ENCODE measurements at regions not wholly inside any gene's neighbourhood (a gene's known extent, or its start where the extent isn't known, plus 50 kb on each side); places are given as distances from the start of the nearest gene placed in this dataset.

DNA sequence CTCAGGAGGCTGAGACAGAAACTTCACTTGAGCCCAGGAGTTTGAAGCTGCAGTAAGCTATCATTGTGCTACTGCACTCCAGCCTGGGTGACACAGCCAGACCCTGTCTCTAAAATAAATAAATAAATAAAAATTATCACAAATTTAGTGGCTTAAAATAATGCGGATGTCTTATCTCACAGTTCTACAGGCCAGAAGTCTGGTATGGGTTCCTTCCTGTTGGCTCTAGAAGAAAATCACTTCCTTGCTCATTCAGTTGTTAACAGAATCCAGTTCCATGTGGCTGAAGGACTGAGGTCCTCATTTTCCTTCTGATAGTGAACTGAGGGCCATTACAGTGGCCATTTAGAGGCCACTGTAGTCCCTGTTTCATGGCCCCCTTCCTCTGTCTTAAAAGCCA lies 94.6 kb upstream of the S1PR1 start:
- TF ChIP-seq, protein P1, sequence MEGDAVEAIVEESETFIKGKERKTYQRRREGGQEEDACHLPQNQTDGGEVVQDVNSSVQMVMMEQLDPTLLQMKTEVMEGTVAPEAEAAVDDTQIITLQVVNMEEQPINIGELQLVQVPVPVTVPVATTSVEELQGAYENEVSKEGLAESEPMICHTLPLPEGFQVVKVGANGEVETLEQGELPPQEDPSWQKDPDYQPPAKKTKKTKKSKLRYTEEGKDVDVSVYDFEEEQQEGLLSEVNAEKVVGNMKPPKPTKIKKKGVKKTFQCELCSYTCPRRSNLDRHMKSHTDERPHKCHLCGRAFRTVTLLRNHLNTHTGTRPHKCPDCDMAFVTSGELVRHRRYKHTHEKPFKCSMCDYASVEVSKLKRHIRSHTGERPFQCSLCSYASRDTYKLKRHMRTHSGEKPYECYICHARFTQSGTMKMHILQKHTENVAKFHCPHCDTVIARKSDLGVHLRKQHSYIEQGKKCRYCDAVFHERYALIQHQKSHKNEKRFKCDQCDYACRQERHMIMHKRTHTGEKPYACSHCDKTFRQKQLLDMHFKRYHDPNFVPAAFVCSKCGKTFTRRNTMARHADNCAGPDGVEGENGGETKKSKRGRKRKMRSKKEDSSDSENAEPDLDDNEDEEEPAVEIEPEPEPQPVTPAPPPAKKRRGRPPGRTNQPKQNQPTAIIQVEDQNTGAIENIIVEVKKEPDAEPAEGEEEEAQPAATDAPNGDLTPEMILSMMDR (IDR thresholded peaks at IDR 0.05; ENCODE audit: control extremely low read depth, extremely low read depth) = no peak
- H3K27me3 ChIP-seq (ENCODE audit: control insufficient read depth in 3 of 3, insufficient read depth in 3 of 3, low read length in 2 of 3) = no peaks in the 10 kb centered on the region
- no peak overlapping the region for H3K9ac ChIP-seq (ENCODE audit: insufficient read depth in 1 of 2, low read length in 2 of 2)
- DNase-seq (no peak), ATAC-seq (ENCODE audit: insufficient read depth, low FRiP score) (no peak)
- WGBS, 2 donors = 68 to 71% methylated on average over 1 of the region's 1 CpG
- H3K36me3 ChIP-seq (ENCODE audit: control insufficient read depth in 4 of 4, insufficient read depth in 4 of 4, low read length in 4 of 4) = no peaks in the 10 kb centered on the region
- no peak overlapping the region for H3K4me3 ChIP-seq
- peaks cover 0 to 31% (median 11%) of the 10 kb centered on the region in 5 donors for H3K4me1 ChIP-seq (ENCODE audit: control insufficient read depth in 5 of 5, insufficient read depth in 5 of 5, low read length in 5 of 5)
- no peaks in the 10 kb centered on the region for H3K9me3 ChIP-seq (ENCODE audit: control insufficient read depth in 4 of 4, insufficient read depth in 3 of 4, low read length in 3 of 4)
- no peak overlapping the region for H3K27ac ChIP-seq (ENCODE audit: low read depth in 1 of 2, low read length in 1 of 2)

DNA sequence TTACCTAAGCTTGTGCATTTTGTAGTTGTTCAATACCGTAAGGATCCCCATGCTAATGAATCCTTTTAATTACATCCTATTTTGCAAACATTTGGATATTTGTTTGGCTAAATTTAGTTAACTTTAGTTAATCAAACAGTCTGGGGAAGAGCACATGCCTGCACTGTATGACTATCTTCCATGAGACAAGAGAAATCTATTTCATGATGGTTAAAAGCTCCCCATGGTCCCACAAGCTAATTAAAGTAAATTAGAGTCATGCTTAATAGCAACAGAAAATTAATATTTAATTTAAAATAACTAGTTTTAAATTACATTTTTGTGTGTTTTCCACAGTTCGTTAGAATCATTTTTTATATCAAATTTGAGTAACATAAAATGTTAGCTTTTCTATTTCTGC lies 95.4 kb upstream of the S1PR1 start:
- no peaks in the 10 kb centered on the region for H3K27me3 ChIP-seq (ENCODE audit: control insufficient read depth in 3 of 3, insufficient read depth in 3 of 3, low read length in 2 of 3)
- H3K27ac ChIP-seq (ENCODE audit: low read depth in 1 of 2, low read length in 1 of 2) = no peak overlapping the region
- TF ChIP-seq, protein P1 (IDR thresholded peaks at IDR 0.05; ENCODE audit: control extremely low read depth, extremely low read depth) = no peak
- no peak overlapping the region for H3K4me3 ChIP-seq
- H3K36me3 ChIP-seq (ENCODE audit: control insufficient read depth in 4 of 4, insufficient read depth in 4 of 4, low read length in 4 of 4) = no peaks in the 10 kb centered on the region
- H3K9me3 ChIP-seq (ENCODE audit: control insufficient read depth in 4 of 4, insufficient read depth in 3 of 4, low read length in 3 of 4) = no peaks in the 10 kb centered on the region
- H3K4me1 ChIP-seq (ENCODE audit: control insufficient read depth in 5 of 5, insufficient read depth in 5 of 5, low read length in 5 of 5) = peaks cover 0 to 39% (median 15%) of the 10 kb centered on the region in 5 donors
- DNase-seq = no peak
- 94 to 95% methylated on average over 2 of the region's 2 CpGs for WGBS, 2 donors
- H3K9ac ChIP-seq (ENCODE audit: insufficient read depth in 1 of 2, low read length in 2 of 2) = no peak overlapping the region
- no peak for ATAC-seq (ENCODE audit: insufficient read depth, low FRiP score)

DNA sequence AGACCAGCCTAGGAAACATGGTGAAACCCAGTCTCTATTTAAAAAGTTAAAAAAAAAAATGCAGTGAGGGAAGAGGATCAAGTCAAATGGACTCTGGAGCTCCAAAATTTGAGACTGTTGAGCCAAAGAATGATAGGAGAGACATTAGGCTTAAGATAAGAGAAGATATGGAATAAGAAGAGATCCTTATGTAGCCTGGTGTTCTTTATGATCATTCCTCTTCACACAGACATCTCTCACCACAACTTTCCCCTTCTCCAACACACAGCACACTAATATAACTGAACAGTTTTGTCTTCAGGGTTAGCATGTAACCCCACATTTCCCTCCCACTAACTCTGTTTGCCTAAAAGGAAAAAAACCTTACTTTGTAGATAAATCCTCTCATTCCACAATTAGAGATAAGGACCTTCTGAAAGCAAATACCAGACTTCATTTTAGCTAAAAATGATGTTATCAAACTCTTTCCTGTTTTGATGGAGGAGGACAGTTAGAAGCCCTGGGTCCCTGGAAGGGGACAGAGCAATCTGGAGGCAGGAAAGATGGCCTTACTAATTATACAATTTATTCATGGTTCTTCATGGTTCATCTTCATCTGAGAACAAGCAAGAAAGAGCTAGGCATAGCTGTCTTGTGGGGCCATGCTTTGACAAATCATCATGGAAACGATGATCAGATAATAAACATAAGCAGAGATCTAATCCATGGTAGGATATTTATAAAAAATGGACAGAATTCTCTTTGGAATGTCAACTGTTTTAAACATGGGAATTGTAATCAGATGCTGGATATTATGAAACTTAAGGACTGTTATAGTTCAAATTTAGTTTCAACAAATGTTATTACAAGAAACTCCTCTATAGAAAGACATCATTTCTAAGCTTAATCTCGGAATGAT lies 96.7 kb upstream of the S1PR1 start:
- TF ChIP-seq, protein P1 (IDR thresholded peaks at IDR 0.05; ENCODE audit: control extremely low read depth, extremely low read depth) = no peak
- no peak for ATAC-seq (ENCODE audit: insufficient read depth, low FRiP score)

More for the DNA sequence above, 96.7 kb upstream of the S1PR1 start:
- DNase-seq = no peak
- H3K27me3 ChIP-seq (ENCODE audit: control insufficient read depth in 3 of 3, insufficient read depth in 3 of 3, low read length in 2 of 3) = no peaks in the 10 kb centered on the region
- no peaks in the 10 kb centered on the region for H3K36me3 ChIP-seq (ENCODE audit: control insufficient read depth in 4 of 4, insufficient read depth in 4 of 4, low read length in 4 of 4)
- WGBS, 2 donors = 75% methylated on average over 2 of the region's 2 CpGs
- H3K4me3 ChIP-seq = no peak overlapping the region
- no peak overlapping the region for H3K9ac ChIP-seq (ENCODE audit: insufficient read depth in 1 of 2, low read length in 2 of 2)
- no peaks in the 10 kb centered on the region for H3K9me3 ChIP-seq (ENCODE audit: control insufficient read depth in 4 of 4, insufficient read depth in 3 of 4, low read length in 3 of 4)
- H3K27ac ChIP-seq (ENCODE audit: low read depth in 1 of 2, low read length in 1 of 2) = no peak overlapping the region
- peaks cover 0 to 49% (median 15%) of the 10 kb centered on the region in 5 donors for H3K4me1 ChIP-seq (ENCODE audit: control insufficient read depth in 5 of 5, insufficient read depth in 5 of 5, low read length in 5 of 5)

All from lung (tissue), 11 donors.